NB4 (cell line): ENCODE measurements at regions not wholly inside any gene's neighbourhood (a gene's known extent, or its start where the extent isn't known, plus 50 kb on each side); places are given as distances from the start of the nearest gene placed in this dataset.

Experiments
- CTCF ChIP-seq: IDR thresholded peaks from one replicate; pipeline ENCODE4 v1.5.1; 2012; ENCODE audit warnings: low read depth, low read length
- MYC ChIP-seq: IDR thresholded peaks from 2 replicates; pipeline ENCODE4 v1.6.1; 2011; ENCODE audit warnings: low read depth, low read length
- POLR2A ChIP-seq: IDR thresholded peaks from 2 replicates; pipeline ENCODE4 v1.6.1; 2011; ENCODE audit warnings: mild to moderate bottlenecking; ENCODE audit not compliant: insufficient read length; ENCODE audit errors: extremely low read depth

GRCh38 chr6:103578115-103578514 lies 1281.6 kb downstream of the HACE1 start:
- no peak for TF ChIP-seq CTCF
- no peak for TF ChIP-seq POLR2A
- no peak for TF ChIP-seq MYC
